OCI-LY1 (cell line): ENCODE measurements at regions not wholly inside any gene's neighbourhood (a gene's known extent, or its start where the extent isn't known, plus 50 kb on each side); places are given as distances from the start of the nearest gene placed in this dataset.
"Not testable (repeated sequence)": the region's sequence is repeated elsewhere in the genome, so short reads cannot be mapped to it uniquely, and the experiment has no call there.

ENCODE experiments used
- EZH2 ChIP-seq: fragments of 200-600 bp; sonication (generic), shearing (Covaris generic); IDR thresholded peaks from 2 replicates; pipeline ENCODE4 v1.8.0; 2017; ENCODE audit warnings: borderline replicate concordance, mixed run types, mild to moderate bottlenecking, antibody characterized with exemption, low read length, moderate library complexity, mixed read lengths
- TF ChIP-seq, protein P1 (sequence below): fragments of 200-600 bp; sonication (generic), shearing (Covaris generic); IDR thresholded peaks from 2 replicates; pipeline ENCODE4 v1.5.1; 2017; ENCODE audit warnings: mild to moderate bottlenecking, antibody characterized with exemption, low read length, moderate library complexity, mixed read lengths

- TF ChIP-seq, protein P1, sequence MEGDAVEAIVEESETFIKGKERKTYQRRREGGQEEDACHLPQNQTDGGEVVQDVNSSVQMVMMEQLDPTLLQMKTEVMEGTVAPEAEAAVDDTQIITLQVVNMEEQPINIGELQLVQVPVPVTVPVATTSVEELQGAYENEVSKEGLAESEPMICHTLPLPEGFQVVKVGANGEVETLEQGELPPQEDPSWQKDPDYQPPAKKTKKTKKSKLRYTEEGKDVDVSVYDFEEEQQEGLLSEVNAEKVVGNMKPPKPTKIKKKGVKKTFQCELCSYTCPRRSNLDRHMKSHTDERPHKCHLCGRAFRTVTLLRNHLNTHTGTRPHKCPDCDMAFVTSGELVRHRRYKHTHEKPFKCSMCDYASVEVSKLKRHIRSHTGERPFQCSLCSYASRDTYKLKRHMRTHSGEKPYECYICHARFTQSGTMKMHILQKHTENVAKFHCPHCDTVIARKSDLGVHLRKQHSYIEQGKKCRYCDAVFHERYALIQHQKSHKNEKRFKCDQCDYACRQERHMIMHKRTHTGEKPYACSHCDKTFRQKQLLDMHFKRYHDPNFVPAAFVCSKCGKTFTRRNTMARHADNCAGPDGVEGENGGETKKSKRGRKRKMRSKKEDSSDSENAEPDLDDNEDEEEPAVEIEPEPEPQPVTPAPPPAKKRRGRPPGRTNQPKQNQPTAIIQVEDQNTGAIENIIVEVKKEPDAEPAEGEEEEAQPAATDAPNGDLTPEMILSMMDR, result not testable (repeated sequence)
- not testable (repeated sequence) for TF ChIP-seq EZH2
Measured at GRCh38 chr17:30624180-30624579, 147.0 kb downstream of the GOSR1 start.
